HG03575 (cell line): ENCODE measurements at regions not wholly inside any gene's neighbourhood (a gene's known extent, or its start where the extent isn't known, plus 50 kb on each side); places are given as distances from the start of the nearest gene placed in this dataset.
A peak's percentile ranks its signal among the peaks of the same experiment; 100 is the strongest.
"Not testable (repeated sequence)": the region's sequence is repeated elsewhere in the genome, so short reads cannot be mapped to it uniquely, and the experiment has no call there.

Source experiments
- ATAC-seq: cut with Tn5 transposase; IDR thresholded peaks from one replicate; pipeline ENCODE4 v1.9.1; 2021; ENCODE audit not compliant: unreplicated experiment, insufficient number of reproducible peaks, low FRiP score; ENCODE audit errors: extremely low read depth

DNA sequence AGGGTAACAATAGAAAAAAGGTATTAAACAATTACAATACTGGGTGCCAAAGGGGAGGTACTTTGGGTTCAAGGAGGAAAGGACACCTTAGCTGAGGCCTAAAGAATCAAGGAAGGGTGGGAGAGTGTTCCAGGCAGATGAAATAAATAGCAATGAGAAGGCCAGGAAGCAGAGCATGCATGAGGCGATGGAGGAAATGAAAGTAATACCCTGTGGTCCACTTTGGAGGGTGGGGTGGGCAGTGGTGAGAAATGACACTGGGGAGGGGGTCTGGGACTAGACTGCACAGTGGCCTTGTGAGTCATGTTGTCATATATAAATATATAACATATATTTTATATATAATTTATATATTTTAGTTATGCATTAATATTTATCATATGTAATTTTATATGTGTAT lies 55.9 kb downstream of the BHLHE40 start:
- no peak for ATAC-seq

DNA sequence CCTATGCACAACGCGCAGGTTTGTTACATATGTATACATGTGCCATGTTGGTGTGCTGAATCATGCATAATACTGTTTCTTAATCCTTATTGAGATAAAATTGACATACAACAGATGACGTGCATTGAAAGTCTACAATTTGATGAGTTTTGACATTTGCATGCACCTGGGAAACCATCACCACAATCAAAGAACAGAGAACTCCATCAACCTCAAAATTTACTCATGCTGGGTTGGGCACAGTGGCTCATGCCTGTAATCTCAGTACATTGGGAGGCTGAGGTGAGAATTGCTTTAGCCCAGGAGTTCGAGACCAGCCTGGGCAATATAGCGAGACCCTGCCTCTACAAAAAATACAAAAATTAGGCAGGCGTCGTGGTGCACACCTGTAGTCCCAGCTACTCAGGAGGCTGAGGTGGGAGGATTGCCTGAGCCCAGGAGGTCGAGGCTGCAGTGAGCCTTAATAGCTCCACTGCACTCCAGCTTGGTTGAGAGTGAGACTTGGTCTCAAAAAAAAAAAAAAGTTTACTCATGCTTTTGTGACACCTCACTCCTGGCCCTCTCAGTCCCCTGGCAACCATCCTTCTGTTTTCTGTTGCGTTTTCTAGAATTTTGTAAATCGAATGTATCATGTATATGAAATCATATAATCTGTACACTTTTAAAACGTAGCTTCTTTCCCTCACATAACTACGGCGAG lies 56.6 kb downstream of the BHLHE40 start:
- no peak for ATAC-seq

DNA sequence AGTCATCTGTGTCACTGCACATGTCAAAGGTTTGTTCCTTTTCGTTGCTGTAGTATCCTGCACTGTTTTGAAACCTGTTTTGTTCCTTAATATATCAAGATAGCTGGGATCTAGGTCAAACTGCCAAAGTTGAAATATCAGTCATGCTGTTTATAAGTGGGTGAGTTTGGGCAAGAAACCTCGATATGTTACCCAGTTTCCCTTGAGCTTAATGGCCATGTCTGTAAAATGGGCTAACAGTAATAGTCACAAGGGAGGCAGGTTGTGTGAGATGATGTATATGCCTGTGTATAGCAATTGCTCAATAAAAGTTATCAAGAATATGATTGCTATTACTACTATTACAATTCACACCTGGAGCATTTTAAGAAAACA lies 57.1 kb downstream of the BHLHE40 start:
- ATAC-seq: no peak

DNA sequence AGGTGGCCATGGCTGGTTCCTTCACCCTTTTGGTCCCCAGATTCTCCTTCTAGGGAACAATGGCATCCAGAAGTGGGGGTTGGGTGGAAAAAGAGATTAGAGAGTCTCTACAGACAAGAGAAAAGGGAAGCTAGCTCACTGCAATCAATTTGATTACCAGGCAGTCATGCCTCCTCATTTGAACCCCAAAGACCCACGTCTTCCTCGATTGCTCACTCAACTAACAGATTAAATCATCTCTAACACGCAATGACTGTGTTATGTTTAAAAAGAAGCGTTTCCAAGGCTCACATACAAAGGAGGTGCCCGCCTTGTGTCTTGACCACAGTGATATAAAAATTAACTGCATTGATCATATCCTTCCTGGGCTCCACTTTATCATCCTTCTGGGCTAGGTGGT lies 57.6 kb downstream of the BHLHE40 start:
- no peak for ATAC-seq

DNA sequence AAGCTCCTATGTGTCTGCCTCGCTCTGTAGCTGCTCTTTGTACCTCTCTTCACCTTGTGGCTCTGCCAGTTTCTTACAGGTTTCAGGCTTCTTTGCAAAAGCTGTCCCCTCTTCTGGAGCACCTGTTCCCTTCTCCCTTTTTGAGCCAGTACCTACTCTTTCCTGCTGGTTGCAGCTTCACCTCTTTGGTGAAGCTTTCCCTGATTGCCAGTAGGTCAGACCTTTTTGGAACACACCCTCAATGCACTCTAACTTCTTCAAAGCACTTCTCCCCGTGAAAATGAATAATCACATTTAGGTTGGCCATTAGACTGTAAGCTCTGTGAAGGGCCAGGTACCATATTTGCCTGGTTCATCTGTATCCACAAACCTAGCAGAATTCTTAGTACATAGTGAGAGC lies 60.3 kb downstream of the BHLHE40 start:
- ATAC-seq: no peak

DNA sequence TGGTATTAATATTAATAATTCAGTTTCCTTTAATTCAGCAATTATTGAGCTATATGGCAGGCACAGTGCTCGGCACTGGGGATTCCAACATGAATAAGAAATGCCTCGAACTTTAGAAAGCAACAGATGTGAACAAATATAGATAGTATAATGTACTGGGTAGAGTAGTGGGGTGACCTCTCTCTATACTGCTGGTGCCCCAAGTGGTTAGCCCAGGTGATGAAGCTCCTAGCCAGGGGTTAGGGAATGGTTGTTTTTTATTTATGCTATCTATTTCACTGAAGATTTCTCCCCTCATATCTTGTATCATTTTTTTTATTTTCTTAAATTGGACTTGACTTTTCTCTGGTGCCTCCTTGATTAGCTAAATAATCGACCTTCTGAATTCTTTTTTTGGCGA lies 62.1 kb downstream of the BHLHE40 start:
- no peak for ATAC-seq

DNA sequence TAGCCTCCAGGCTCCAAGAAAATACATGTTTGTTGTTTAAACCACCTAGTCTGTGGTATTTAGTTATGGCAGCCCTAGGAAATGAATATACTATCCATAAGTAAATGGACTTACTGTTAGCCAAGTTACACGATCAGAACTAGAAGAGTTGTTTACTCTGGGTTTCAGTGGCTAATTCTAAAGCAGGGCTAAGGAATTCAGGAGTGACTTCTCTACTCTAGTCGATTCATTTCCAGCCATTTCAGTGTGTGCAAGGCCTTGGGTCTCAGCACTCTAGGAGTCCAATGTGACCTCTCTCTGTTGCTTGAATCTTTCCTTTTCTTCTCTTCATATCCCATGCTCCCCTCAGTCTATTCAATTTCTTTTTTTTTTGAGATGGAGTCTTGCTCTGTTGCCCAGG lies 66.7 kb downstream of the BHLHE40 start:
- ATAC-seq: no peak

DNA sequence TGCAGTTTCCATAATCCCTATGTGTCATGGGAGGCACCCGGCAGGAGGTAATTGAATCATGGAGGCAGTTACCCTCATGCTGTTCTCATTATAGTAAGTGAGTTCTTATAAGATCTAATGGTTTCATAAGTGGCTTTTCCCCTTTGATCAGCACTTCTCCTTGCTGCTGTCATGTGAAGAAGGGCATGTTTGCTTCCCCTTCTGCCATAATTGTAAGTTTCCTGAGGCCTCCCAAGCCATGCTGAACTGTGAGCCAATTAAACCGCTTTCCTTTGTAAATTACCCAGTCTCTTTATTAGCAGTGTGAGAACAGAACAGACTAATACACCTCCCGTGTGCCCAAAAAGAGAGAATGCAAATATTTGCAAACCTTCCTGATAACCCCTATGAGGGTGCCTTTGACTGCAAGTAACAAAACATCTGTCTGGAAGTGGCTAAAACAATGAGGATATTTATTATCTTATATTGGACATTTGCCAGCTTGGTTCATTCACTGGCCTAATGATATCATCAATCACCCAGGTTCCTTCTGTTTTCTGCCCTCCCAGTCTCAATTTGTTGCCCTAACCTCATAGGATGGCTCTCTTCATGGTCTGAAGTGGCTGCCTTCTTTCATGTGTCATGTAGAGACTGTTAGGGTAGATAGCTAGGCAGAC lies 68.7 kb downstream of the BHLHE40 start:
- ATAC-seq: no peak

DNA sequence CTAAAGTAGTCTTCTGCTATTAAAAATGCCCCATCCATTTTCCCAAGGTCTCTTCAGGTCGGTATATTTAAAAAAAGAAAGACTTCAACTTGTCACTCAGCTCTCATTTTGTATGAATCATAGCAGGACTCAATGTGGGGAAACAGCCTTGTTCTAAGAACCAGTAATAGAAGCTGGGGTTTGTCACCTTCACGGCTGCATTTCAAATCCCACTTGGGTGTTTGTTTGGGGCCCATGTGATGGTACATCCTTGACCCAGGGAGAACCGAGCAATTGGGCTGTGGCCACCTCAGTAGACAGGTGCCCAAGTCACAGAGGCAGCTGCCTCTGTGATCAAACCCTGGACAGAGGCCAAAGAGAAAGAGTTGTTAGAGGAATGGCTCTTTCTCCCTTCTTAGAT lies 70.3 kb upstream of the ARL8B start:
- no peak for ATAC-seq

DNA sequence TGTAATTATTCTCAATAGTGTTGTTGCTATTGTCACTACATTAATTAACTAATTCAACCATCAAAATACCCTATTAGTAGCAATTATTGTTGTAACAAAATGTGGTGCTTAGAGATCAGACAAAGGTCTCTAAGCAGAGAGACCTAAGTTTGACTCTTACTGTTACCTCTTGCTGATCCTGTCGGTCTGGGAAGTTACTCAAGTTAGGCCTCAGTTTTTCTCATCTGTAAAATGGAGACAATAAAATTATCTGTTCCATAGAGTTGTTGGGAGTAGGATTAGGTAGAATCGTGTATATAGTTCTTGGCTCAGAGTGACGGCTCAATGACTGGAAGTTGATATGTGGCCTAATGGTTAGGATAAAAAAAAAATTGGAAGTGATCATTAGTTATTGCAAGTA lies 69.8 kb upstream of the ARL8B start:
- no peak for ATAC-seq

DNA sequence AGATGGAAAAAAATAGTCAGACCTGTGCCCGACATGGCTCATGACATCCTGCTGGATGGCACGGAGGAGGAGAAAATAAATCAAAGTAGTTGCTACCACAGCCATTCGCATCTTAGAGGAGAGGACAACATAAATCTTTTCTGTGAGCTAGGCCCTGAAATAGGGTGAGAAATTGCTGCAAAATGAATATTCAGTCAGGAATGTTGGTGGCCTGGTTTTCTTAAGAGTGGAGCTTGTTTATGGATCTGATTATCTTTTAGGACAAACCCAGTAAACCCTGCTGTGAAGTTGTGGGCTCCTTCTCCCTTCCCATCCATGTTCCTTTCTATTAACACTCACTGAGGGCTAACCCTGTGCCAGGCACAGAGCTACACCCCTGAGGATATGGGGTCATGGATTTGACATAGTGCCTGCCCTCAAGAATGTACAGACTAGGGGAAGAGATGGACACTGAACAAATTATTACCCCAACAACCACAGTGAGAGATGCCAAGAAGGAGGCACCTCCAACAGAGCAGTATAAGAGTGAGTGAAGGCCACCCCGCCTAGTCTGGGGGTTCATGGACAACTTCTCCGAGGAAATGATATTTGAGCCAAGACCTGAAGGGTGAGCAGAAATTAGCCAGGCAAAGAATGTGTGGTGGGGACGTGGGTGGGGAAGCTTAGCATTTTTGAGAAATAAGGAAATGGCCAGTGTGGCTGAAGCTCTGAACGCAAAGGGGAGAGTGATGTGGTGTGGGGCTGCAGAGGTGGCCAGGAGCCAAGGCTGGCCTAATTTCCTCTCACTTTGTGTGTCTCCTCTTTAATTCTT lies 68.9 kb upstream of the ARL8B start:
- no peak for ATAC-seq

DNA sequence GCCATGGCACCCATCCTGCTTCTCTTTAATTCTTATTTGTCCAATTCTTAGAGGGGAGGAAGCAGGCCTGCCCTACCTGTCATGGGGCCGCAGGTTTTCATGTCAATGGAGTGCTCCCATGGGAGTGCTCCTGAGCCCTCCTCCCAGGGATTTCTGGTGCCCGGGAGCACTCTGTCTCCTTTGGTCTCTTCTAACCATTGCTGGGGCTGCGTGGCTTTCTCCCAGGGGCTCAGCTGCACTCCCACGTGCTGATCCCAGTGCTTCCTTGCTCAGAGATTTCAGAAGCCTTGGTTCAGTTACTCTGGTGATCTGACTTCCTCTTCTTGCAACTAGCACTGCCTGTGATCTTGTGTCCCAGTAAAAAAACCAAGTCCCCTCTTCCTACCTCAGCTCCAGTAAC lies 68.0 kb upstream of the ARL8B start:
- no peak for ATAC-seq

DNA sequence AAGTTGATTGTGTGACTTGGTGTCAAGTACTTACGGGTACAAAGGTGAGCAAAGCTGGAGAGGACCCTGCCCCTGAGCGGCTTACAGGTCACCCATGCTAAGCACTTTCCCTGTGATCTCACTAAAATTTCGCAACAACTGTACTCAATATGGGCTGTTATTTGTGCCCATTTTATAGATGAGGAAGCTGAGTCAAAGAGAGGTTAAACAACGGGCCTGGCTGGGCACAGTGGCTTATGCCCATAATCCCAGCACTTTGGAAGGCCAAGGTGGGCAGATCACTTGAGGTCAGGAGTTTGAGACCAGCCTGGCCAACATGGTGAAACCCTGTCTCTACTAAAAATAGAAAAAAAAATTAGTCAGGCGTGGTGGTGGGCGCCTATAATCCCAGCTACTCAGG lies 67.5 kb upstream of the ARL8B start:
- ATAC-seq: not testable (repeated sequence)

DNA sequence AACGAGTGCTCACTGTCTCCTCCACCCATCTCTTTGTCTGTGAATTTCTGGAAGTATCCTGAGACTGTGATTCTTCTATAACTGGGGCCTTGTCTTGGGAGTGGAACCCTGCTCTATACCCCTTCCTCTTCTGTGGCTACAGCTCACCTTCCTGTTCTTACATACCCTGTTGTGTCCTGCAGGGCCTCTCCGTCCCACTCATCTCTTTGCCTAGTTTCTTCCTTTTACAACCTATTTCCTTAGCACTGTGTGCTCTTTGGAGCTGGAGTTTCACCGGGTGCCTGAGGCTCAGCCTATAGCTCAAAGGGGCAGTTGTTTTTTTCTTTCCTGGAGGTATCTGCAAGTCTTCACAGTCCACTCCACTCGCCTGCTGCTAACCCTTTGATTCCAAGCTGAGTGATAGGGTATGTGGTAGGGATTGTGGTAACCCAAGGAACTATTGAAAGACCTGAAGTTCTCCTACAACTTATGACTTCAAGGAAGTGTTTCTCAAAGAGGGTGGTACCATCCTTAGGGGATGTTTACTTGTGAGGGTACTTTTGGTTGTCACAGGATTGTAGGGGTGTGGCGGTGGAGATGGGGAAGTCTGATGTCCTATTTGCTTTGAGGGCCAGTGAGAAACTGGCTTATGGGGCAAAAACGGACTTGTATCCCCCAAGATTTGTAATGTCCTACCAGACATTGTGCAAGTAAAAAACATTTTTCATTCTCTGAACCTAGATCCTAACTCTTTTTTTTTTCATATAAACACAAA lies 66.6 kb upstream of the ARL8B start:
- no peak for ATAC-seq

DNA sequence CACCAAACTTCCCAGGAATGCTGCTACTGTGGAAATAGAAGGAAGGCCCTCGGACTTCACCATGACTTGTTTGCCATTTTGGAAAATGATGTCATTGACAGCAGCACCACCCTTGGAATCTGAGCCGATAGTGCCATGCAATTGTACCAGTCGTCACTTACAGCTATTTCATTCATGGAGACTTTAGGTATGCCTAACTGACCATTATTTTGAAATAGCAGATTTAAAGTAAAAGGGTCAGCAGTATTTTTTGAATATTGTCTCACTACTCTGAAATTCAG lies 66.0 kb upstream of the ARL8B start:
- no peak for ATAC-seq

DNA sequence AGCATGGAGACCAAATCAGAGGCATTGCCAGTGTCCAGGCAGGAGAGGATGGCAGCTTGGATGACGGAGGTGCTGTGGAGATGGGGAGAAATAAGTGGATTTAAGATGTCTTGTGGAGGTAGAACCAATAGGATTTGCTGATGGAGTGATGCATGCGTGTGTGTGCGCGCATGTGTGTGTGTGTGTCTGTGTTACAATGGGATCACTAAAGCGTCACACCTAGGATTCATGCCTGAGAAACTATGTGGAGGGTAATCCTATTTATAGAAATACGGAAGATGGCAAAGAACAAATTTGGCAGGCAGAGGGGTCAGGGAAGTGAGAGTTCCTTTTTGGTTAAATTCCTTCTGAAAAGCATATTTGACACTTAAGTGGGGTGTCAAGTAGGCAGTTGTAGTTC lies 64.8 kb upstream of the ARL8B start:
- no peak for ATAC-seq

DNA sequence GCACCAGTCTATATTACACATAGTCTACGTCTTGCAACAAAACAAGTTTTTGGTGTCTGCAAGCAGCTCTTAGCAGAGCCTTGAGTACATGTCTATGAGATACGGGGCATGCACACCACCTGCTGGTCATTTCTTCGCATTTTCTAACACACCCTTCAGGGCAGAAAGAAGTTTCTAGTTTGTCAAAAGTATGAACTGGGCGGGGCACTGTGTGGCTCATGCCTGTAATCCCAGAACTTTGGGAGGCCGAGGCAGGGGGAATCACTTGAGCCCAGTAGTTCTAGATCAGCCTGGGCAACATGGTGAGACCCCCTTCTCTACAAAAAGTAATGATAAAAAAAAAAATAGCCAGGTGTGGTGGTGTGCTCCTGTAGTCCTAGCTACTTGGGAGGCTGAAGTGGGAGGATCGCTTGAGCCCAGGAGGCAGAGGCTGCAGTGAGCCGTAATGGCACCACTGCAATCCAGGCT lies 64.2 kb upstream of the ARL8B start:
- ATAC-seq: peak; percentile 79

DNA sequence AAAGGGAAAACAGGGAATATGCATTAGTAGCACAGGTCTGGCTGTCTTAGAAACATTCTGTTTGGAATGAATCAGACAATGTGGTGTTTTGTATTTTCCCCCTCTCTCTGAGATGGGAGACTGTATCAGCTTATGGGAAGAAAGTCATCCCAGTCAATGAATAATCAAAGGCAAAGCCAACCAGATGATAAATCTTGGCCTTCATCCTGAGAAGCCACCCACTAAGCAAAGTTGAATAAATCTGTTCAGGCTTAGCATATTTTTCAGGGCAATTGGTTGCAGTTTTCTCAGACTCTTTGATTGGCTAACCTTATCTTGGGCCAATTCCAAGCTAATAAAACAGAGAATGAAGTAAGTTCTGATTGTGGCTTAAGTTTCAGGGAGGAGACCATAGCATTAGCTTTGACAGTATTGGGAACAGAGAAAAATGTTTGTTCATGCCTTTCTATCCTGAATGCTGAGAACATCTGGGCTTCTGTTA lies 63.6 kb upstream of the ARL8B start:
- no peak for ATAC-seq

DNA sequence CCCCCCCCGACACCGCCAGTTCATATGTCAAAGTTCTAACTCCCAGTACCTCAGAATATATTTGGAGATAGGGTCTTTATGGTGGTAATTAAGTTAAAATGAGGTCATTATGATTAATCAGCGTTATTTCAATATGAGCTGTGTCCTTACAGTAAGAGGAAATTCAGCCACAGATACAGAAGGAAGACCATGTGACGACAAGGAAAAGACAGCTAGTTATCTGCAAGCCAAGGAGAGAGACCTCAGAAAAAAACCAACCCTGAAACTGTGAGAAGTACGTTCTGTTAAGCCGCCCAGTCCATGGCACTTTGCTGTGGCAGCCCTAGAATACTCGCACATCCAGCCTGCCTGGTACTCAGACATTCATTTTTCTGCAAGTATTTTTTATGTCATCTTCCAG lies 62.3 kb upstream of the ARL8B start:
- ATAC-seq: no peak

DNA sequence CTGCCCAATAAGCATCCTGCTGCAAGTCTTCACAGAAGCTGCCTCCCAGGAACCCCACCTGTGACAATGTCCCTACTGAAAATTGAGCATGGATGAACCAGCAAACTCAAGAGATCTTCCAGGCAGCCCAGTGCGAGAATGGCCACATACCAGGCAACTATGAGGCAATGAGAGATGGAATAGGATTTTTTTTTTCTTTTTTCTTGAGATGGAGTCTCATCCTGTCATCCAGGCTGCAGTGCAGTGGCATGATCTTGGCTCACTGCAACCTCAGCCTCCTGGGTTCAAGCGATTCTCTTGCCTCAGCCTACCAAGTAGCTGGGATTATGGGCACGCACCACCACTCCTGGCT lies 60.9 kb upstream of the ARL8B start:
- no peak for ATAC-seq
